SK-N-SH (cell line): ENCODE measurements at regions not wholly inside any gene's neighbourhood (a gene's known extent, or its start where the extent isn't known, plus 50 kb on each side); places are given as distances from the start of the nearest gene placed in this dataset.

Experiments used
- CTCF ChIA-PET: fragments of 300-600, 350-600 bp; formaldehyde crosslinking; extraction: SDS; loops from one replicate; lab custom pipeline; 2021; lab: Yijun Ruan, JAX
- POLR2A ChIA-PET: fragments of 350-600 bp; sonication (Branson Sonifier 250); formaldehyde crosslinking; extraction: SDS; loops from one replicate; lab custom pipeline; 2020; ENCODE audit warnings: antibody characterized with exemption, inconsistent platforms; lab: Yijun Ruan, JAX
- DNase-seq: peaks from one replicate; pipeline ENCODE4 v3.0.0; 2012
- H2AFZ ChIP-seq: fragments of 200-600 bp; sonication (generic); 2 replicates; pipeline ENCODE4 v1.8.1; 2016; ENCODE audit warnings: antibody characterized with exemption, mild to moderate bottlenecking, low read depth
- H3F3A ChIP-seq: fragments of 200-600 bp; sonication (generic); replicated peaks from 2 replicates; pipeline ENCODE3; 2016; ENCODE audit warnings: antibody characterized with exemption, mild to moderate bottlenecking; ENCODE audit not compliant: insufficient read depth
- H3K27ac ChIP-seq, 2 experiments: fragments of 200-500 bp in 1 of 2; fragments of 200-600 bp in 1 of 2; sonication (Bioruptor generic) in 1 of 2; sonication (generic), shearing (Covaris generic) in 1 of 2; 2 replicates each; pipeline versions ENCODE4 v1.5.1 to v1.6.1; 2014 to 2016; ENCODE audit warnings: low read depth in 2 of 2, inconsistent platforms in 1 of 2, low read length in 1 of 2, mild to moderate bottlenecking in 1 of 2, mixed read lengths in 1 of 2
- H3K27me3 ChIP-seq: fragments of 200-600 bp; sonication (generic), shearing (Covaris generic); 2 replicates; pipeline ENCODE4 v1.6.1; 2016; ENCODE audit warnings: mixed run types; ENCODE audit not compliant: insufficient read depth
- H3K36me3 ChIP-seq, 2 experiments: fragments of 200-500 bp in 1 of 2; fragments of 200-600 bp in 1 of 2; sonication (Bioruptor generic) in 1 of 2; sonication (generic) in 1 of 2; replicated peaks in 1 of 2; 2 replicates each; pipeline versions ENCODE3 to v1.5.1; 2014 to 2016; ENCODE audit warnings: low read length in 1 of 2, mild to moderate bottlenecking in 1 of 2; ENCODE audit not compliant: insufficient read depth in 2 of 2, control insufficient read depth in 1 of 2
- H3K4me1 ChIP-seq, 2 experiments: fragments of 200-500 bp in 1 of 2; fragments of 200-600 bp in 1 of 2; sonication (Bioruptor generic) in 1 of 2; sonication (generic), shearing (Covaris generic) in 1 of 2; 2 replicates each; pipeline versions ENCODE4 v1.5.1 to v1.6.1; 2014 to 2016; ENCODE audit warnings: low read depth in 1 of 2, low read length in 1 of 2, mixed run types in 1 of 2; ENCODE audit not compliant: insufficient read depth in 2 of 2, control insufficient read depth in 1 of 2
- H3K4me2 ChIP-seq: fragments of 200-600 bp; sonication (generic), shearing (Covaris generic); 2 replicates; pipeline ENCODE4 v1.6.1; 2017; ENCODE audit warnings: mixed run types
- H3K4me3 ChIP-seq, 2 experiments: fragments of 200-500 bp in 1 of 2; fragments of 200-600 bp in 1 of 2; sonication (Bioruptor generic) in 1 of 2; sonication (generic), shearing (Covaris generic) in 1 of 2; 2 replicates each; pipeline versions ENCODE4 v1.5.1 to v1.8.1; 2014 to 2016; ENCODE audit warnings: low read depth in 2 of 2, inconsistent platforms in 1 of 2, low read length in 1 of 2, mild to moderate bottlenecking in 1 of 2, mixed read lengths in 1 of 2, moderate library complexity in 1 of 2
- H3K79me2 ChIP-seq: fragments of 200-600 bp; sonication (generic); 2 replicates; pipeline ENCODE4 v1.8.1; 2017; ENCODE audit warnings: mild to moderate bottlenecking; ENCODE audit not compliant: insufficient read depth
- H3K9ac ChIP-seq: fragments of 200-600 bp; sonication (generic); 2 replicates; pipeline ENCODE4 v1.6.1; 2017; ENCODE audit warnings: mixed run types
- H3K9me2 ChIP-seq: fragments of 200-600 bp; sonication (generic); 2 replicates; pipeline ENCODE4 v1.6.1; 2017; ENCODE audit warnings: mixed run types
- H3K9me3 ChIP-seq: fragments of 200-600 bp; sonication (generic); 2 replicates; pipeline ENCODE4 v1.6.1; 2017; ENCODE audit warnings: mixed run types, mild to moderate bottlenecking, moderate library complexity
- H4K20me1 ChIP-seq: fragments of 200-600 bp; sonication (generic); 2 replicates; pipeline ENCODE4 v1.6.1; 2017; ENCODE audit warnings: mild to moderate bottlenecking, mixed run types; ENCODE audit not compliant: insufficient read depth
- ELF1 ChIP-seq: IDR thresholded peaks from 2 replicates; pipeline ENCODE4 v1.4.0; 2012
- EP300 ChIP-seq, 2 experiments: IDR thresholded peaks; 2 replicates each; pipeline versions ENCODE4 v1.4.0 to v1.6.1; 2012; ENCODE audit warnings: borderline replicate concordance in 1 of 2, low read depth in 1 of 2, low read length in 1 of 2
- EZH2phosphoT487 ChIP-seq: fragments of 200-600 bp; sonication (generic); IDR thresholded peaks from 2 replicates; pipeline ENCODE4 v1.6.1; 2017; ENCODE audit warnings: low read depth, mixed run types, mild to moderate bottlenecking, antibody characterized with exemption, moderate library complexity, borderline replicate concordance
- FOXM1 ChIP-seq: IDR thresholded peaks from 2 replicates; pipeline ENCODE4 v1.4.0; 2012; ENCODE audit warnings: low read depth, mild to moderate bottlenecking
- GABPA ChIP-seq: IDR thresholded peaks from 2 replicates; pipeline ENCODE4 v1.4.0; 2012; ENCODE audit warnings: low read depth, mild to moderate bottlenecking
- MXI1 ChIP-seq: IDR thresholded peaks from 2 replicates; pipeline ENCODE4 v1.6.1; 2012; ENCODE audit warnings: mild to moderate bottlenecking, low read depth, low read length, improper control_type of control experiment
- NFIC ChIP-seq: IDR thresholded peaks from 2 replicates; pipeline ENCODE4 v1.4.0; 2012; ENCODE audit warnings: borderline replicate concordance
- NRF1 ChIP-seq: IDR thresholded peaks from 2 replicates; pipeline ENCODE4 v1.6.1; 2012; ENCODE audit warnings: low read depth, mild to moderate bottlenecking, low read length
- RCOR1 ChIP-seq: fragments of 150-350 bp; IDR thresholded peaks from 2 replicates; pipeline ENCODE4 v1.6.1; 2017; ENCODE audit warnings: antibody characterized with exemption, low read length
- RFX5 ChIP-seq: IDR thresholded peaks from 2 replicates; pipeline ENCODE4 v1.6.1; 2012; ENCODE audit warnings: mild to moderate bottlenecking, improper control_type of control experiment, low read length
- RXRA ChIP-seq: IDR thresholded peaks from 2 replicates; pipeline ENCODE4 v1.4.0; 2012; ENCODE audit warnings: low read depth, mild to moderate bottlenecking, borderline replicate concordance
- SIN3A ChIP-seq: IDR thresholded peaks from 2 replicates; pipeline ENCODE4 v1.6.1; 2012; ENCODE audit warnings: low read depth, mild to moderate bottlenecking, low read length, moderate library complexity, borderline replicate concordance
- YY1 ChIP-seq: IDR thresholded peaks from 2 replicates; pipeline ENCODE4 v1.4.0; 2012; ENCODE audit warnings: low read depth, mild to moderate bottlenecking
- WGBS: methylation state at CpG from one replicate; pipeline ENCODE4 v1.1.6; 2017; ENCODE audit warnings: low lambda C conversion rate; 5-methylcytosine and 5-hydroxymethylcytosine counted together
- TF ChIP-seq, protein P1 (sequence below): IDR thresholded peaks from 2 replicates; pipeline ENCODE4 v1.4.0; 2012; ENCODE audit warnings: low read depth
- TF ChIP-seq, protein P2 (sequence below): fragments of 200-600 bp; sonication (generic); IDR thresholded peaks from 2 replicates; pipeline ENCODE4 v1.6.1; 2017; ENCODE audit warnings: antibody characterized with exemption, mild to moderate bottlenecking, moderate library complexity
- TF ChIP-seq, protein P3 (sequence below): fragments of 150-350 bp; IDR thresholded peaks from 2 replicates; pipeline ENCODE4 v1.6.1; 2016; ENCODE audit warnings: mild to moderate bottlenecking, low read depth, low read length
- TF ChIP-seq, protein P4 (sequence below): fragments of 150-350 bp; IDR thresholded peaks from 2 replicates; pipeline ENCODE4 v1.6.1; 2017; ENCODE audit warnings: antibody characterized with exemption, low read length, low read depth, borderline replicate concordance
- TF ChIP-seq, protein P5 (sequence below): IDR thresholded peaks from 2 replicates; pipeline ENCODE4; 2012
- TF ChIP-seq, protein P6 (sequence below): IDR thresholded peaks from 2 replicates; pipeline ENCODE4 v1.4.0; 2012; ENCODE audit warnings: low read depth, borderline replicate concordance
- TF ChIP-seq, protein P7 (sequence below): IDR thresholded peaks from 2 replicates; pipeline ENCODE4 v1.4.0; 2012; ENCODE audit warnings: low read depth, borderline replicate concordance

DNA sequence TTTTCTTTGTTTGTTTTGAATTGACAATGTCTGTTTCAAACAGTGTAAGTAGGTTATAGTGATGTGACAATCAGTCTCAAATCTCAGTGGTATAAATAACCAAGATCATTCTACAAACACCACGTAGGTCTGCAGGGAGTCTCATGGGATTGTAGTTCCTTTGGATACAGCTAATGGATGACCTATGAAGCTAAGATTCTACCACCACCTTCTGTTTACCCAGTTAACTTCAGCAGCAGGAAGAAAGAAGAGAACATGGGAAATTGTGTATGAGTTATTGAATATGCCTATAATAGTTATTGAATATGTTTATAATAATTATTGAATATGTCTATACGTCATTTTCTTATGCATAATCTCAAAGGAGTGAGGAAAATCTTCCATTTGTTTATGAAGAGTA is 63.9 kb upstream of the SLITRK5 start (continued):
- TF ChIP-seq RXRA = no peak
- TF ChIP-seq, protein P1, sequence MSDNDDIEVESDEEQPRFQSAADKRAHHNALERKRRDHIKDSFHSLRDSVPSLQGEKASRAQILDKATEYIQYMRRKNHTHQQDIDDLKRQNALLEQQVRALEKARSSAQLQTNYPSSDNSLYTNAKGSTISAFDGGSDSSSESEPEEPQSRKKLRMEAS = no peak
- no peak for TF ChIP-seq SIN3A

DNA sequence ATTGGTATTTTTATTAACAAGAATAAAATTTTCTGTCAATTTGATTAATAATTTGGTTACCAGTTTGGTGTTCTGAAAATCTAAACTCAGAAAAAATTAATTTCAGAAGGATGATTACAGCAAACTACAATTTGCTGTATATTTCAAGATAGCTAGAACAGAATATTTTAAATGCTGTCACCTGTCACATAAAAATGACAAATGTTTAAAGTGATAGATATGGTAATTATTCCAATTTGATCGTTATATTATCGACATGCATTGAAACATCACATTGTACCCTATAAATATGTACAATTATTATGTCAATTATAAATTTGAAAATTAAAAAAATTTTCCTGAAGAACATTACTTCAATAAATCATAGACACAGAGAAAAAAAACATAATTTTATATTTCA is 56.9 kb upstream of the SLITRK5 start:
- Histone ChIP-seq H3K36me3 (no peaks in the 10 kb centered on the region), H3K9me3 (no peaks in the 10 kb centered on the region), H3K79me2 (no peaks in the 10 kb centered on the region), H3K9me2 (no peaks in the 10 kb centered on the region), H4K20me1 (no peaks in the 10 kb centered on the region), H2AFZ (no peak overlapping the region), H3K9ac (no peak overlapping the region), H3K4me1 (no peaks in the 10 kb centered on the region)
- 15% methylated on average over 2 of the region's 2 CpGs for WGBS
- DNase-seq = no peak
- CTCF ChIA-PET = no interaction called here
- TF ChIP-seq MXI1 (no peak), NRF1 (no peak), EZH2phosphoT487 (no peak), RFX5 (no peak), ELF1 (no peak), NFIC (no peak), RXRA (no peak), GABPA (no peak), RCOR1 (no peak), EP300 (IDR thresholded peaks at IDR 0.05; ENCODE audit: borderline replicate concordance in 1 of 2, low read depth in 1 of 2, low read length in 1 of 2) (no peak), FOXM1 (no peak), YY1 (no peak)
- TF ChIP-seq, protein P2, sequence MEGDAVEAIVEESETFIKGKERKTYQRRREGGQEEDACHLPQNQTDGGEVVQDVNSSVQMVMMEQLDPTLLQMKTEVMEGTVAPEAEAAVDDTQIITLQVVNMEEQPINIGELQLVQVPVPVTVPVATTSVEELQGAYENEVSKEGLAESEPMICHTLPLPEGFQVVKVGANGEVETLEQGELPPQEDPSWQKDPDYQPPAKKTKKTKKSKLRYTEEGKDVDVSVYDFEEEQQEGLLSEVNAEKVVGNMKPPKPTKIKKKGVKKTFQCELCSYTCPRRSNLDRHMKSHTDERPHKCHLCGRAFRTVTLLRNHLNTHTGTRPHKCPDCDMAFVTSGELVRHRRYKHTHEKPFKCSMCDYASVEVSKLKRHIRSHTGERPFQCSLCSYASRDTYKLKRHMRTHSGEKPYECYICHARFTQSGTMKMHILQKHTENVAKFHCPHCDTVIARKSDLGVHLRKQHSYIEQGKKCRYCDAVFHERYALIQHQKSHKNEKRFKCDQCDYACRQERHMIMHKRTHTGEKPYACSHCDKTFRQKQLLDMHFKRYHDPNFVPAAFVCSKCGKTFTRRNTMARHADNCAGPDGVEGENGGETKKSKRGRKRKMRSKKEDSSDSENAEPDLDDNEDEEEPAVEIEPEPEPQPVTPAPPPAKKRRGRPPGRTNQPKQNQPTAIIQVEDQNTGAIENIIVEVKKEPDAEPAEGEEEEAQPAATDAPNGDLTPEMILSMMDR = no peak
- TF ChIP-seq, protein P1 = no peak
- TF ChIP-seq, protein P3, sequence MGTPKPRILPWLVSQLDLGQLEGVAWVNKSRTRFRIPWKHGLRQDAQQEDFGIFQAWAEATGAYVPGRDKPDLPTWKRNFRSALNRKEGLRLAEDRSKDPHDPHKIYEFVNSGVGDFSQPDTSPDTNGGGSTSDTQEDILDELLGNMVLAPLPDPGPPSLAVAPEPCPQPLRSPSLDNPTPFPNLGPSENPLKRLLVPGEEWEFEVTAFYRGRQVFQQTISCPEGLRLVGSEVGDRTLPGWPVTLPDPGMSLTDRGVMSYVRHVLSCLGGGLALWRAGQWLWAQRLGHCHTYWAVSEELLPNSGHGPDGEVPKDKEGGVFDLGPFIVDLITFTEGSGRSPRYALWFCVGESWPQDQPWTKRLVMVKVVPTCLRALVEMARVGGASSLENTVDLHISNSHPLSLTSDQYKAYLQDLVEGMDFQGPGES = no peak
- TF ChIP-seq, protein P4, sequence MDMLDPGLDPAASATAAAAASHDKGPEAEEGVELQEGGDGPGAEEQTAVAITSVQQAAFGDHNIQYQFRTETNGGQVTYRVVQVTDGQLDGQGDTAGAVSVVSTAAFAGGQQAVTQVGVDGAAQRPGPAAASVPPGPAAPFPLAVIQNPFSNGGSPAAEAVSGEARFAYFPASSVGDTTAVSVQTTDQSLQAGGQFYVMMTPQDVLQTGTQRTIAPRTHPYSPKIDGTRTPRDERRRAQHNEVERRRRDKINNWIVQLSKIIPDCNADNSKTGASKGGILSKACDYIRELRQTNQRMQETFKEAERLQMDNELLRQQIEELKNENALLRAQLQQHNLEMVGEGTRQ = no peak
- TF ChIP-seq, protein P5, sequence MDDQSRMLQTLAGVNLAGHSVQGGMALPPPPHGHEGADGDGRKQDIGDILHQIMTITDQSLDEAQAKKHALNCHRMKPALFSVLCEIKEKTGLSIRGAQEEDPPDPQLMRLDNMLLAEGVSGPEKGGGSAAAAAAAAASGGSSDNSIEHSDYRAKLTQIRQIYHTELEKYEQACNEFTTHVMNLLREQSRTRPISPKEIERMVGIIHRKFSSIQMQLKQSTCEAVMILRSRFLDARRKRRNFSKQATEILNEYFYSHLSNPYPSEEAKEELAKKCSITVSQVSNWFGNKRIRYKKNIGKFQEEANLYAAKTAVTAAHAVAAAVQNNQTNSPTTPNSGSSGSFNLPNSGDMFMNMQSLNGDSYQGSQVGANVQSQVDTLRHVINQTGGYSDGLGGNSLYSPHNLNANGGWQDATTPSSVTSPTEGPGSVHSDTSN = no peak
- TF ChIP-seq, protein P6, sequence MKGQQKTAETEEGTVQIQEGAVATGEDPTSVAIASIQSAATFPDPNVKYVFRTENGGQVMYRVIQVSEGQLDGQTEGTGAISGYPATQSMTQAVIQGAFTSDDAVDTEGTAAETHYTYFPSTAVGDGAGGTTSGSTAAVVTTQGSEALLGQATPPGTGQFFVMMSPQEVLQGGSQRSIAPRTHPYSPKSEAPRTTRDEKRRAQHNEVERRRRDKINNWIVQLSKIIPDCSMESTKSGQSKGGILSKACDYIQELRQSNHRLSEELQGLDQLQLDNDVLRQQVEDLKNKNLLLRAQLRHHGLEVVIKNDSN = no peak
- TF ChIP-seq, protein P7, sequence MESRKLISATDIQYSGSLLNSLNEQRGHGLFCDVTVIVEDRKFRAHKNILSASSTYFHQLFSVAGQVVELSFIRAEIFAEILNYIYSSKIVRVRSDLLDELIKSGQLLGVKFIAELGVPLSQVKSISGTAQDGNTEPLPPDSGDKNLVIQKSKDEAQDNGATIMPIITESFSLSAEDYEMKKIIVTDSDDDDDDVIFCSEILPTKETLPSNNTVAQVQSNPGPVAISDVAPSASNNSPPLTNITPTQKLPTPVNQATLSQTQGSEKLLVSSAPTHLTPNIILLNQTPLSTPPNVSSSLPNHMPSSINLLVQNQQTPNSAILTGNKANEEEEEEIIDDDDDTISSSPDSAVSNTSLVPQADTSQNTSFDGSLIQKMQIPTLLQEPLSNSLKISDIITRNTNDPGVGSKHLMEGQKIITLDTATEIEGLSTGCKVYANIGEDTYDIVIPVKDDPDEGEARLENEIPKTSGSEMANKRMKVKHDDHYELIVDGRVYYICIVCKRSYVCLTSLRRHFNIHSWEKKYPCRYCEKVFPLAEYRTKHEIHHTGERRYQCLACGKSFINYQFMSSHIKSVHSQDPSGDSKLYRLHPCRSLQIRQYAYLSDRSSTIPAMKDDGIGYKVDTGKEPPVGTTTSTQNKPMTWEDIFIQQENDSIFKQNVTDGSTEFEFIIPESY = no peak
- TF ChIP-seq, all 33 proteins: peak for 0
- POLR2A ChIA-PET = no interaction called here
- H3K4me3 ChIP-seq = no peak overlapping the region
- no peaks in the 10 kb centered on the region for H3K27me3 ChIP-seq
- H3K27ac ChIP-seq = no peak overlapping the region
- H3K4me2 ChIP-seq = no peak overlapping the region
- H3F3A ChIP-seq = no peaks in the 10 kb centered on the region
